Stimulated activated CD8-positive, alpha-beta memory T cell treated with anti-CD3 and anti-CD28 coated beads, Interleukin-12 subunit alpha, Interleukin-12 subunit beta, amount 100 ng/mL, for 24 hours (primary cell): ENCODE measurements at regions not wholly inside any gene's neighbourhood (a gene's known extent, or its start where the extent isn't known, plus 50 kb on each side); places are given as distances from the start of the nearest gene placed in this dataset.
"Not testable (repeated sequence)": the region's sequence is repeated elsewhere in the genome, so short reads cannot be mapped to it uniquely, and the experiment has no call there.

Experiments
- DNase-seq: peaks from one replicate; pipeline ENCODE4 v3.0.0-alpha.2; 2020; ENCODE audit errors: extremely low read depth

GRCh38 chr5:174522480-174523260 is 201.7 kb upstream of the MSX2 start:
- DNase-seq: no peak

- DNase-seq: no peak
Measured at GRCh38 chr5:174523311-174524071, 200.9 kb upstream of the MSX2 start.

GRCh38 chr5:174524351-174524750 is 200.0 kb upstream of the MSX2 start:
- no peak for DNase-seq

GRCh38 chr5:174526177-174526576 is 198.2 kb upstream of the MSX2 start:
- no peak for DNase-seq

GRCh38 chr5:174527916-174528540 is 196.4 kb upstream of the MSX2 start:
- DNase-seq: no peak

- DNase-seq: no peak
Measured at GRCh38 chr5:174528821-174529544, 195.4 kb upstream of the MSX2 start.

- no peak for DNase-seq
Measured at GRCh38 chr5:174529925-174530681, 194.3 kb upstream of the MSX2 start.

GRCh38 chr5:174531782-174532191 is 192.6 kb upstream of the MSX2 start:
- no peak for DNase-seq

GRCh38 chr5:174532455-174533453 is 191.6 kb upstream of the MSX2 start:
- no peak for DNase-seq

GRCh38 chr5:174533751-174534241 is 190.6 kb upstream of the MSX2 start:
- no peak for DNase-seq

- no peak for DNase-seq
Measured at GRCh38 chr5:174535669-174536068, 188.7 kb upstream of the MSX2 start.

GRCh38 chr5:174539823-174540222 is 184.6 kb upstream of the MSX2 start:
- DNase-seq: not testable (repeated sequence)

- DNase-seq: no peak
Measured at GRCh38 chr5:174542037-174542436, 182.3 kb upstream of the MSX2 start.

GRCh38 chr5:174542471-174542870 is 181.9 kb upstream of the MSX2 start:
- no peak for DNase-seq

GRCh38 chr5:174545926-174546325 is 178.5 kb upstream of the MSX2 start:
- no peak for DNase-seq

- DNase-seq: no peak
Measured at GRCh38 chr5:174547814-174548213, 176.6 kb upstream of the MSX2 start.

GRCh38 chr5:174549254-174549653 is 175.1 kb upstream of the MSX2 start:
- DNase-seq: no peak

GRCh38 chr5:174550026-174550425 is 174.4 kb upstream of the MSX2 start:
- no peak for DNase-seq

GRCh38 chr5:174552428-174552827 is 172.0 kb upstream of the MSX2 start:
- DNase-seq: no peak

GRCh38 chr5:174553556-174553955 is 170.8 kb upstream of the MSX2 start:
- no peak for DNase-seq
